ENCODE measurements at regions not wholly inside any gene's neighbourhood (a gene's known extent, or its start where the extent isn't known, plus 50 kb on each side); places are given as distances from the start of the nearest gene placed in this dataset.

DNA sequence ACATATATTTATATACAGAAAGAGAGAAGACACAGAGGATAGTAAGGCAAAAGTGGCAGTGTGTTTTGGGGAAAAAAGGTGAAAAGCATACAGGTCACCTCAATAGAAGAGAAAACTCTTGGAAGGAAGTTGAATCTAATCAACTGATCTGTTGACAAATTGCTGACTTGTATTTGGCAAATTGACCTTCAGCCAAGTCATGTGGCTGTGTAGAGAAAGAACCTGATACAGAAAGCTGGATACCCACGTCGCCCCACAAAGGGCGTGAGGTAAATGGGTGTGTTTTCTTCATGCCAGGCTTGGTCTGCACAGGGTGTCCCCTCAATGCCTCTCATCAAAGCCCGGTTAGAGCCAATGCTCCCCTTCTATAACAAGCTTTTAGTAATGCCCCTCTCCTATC is 230.0 kb upstream of the KLHL29 start:
- H3K4me3 Mint-ChIP-seq = no peak overlapping the region
- H3K27ac Mint-ChIP-seq = no peak overlapping the region
- TF ChIP-seq, protein P1, sequence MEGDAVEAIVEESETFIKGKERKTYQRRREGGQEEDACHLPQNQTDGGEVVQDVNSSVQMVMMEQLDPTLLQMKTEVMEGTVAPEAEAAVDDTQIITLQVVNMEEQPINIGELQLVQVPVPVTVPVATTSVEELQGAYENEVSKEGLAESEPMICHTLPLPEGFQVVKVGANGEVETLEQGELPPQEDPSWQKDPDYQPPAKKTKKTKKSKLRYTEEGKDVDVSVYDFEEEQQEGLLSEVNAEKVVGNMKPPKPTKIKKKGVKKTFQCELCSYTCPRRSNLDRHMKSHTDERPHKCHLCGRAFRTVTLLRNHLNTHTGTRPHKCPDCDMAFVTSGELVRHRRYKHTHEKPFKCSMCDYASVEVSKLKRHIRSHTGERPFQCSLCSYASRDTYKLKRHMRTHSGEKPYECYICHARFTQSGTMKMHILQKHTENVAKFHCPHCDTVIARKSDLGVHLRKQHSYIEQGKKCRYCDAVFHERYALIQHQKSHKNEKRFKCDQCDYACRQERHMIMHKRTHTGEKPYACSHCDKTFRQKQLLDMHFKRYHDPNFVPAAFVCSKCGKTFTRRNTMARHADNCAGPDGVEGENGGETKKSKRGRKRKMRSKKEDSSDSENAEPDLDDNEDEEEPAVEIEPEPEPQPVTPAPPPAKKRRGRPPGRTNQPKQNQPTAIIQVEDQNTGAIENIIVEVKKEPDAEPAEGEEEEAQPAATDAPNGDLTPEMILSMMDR (IDR thresholded peaks at IDR 0.05) = no peak
- no peak for DNase-seq (ENCODE audit: low spot score)
- H3K4me1 Mint-ChIP-seq = peaks cover 2% of the 10 kb centered on the region
- Histone ChIP-seq H3K9me3 (ENCODE audit: low read depth) (no peaks in the 10 kb centered on the region), H3K4me3 (no peak overlapping the region), H3K36me3 (no peaks in the 10 kb centered on the region), H3K27me3 (no peaks in the 10 kb centered on the region), H3F3A (ENCODE audit: low read depth) (no peaks in the 10 kb centered on the region), H4K20me1 (ENCODE audit: low read depth) (no peaks in the 10 kb centered on the region), H3K79me2 (ENCODE audit: low read depth) (no peaks in the 10 kb centered on the region), H2AFZ (replicated peaks) (no peak overlapping the region), H3K9ac (no peak overlapping the region), H3K4me2 (no peak overlapping the region), H3K4me1 (no peaks in the 10 kb centered on the region), H3K27ac (no peak overlapping the region)
- H3K36me3 Mint-ChIP-seq = no peaks in the 10 kb centered on the region
- H3K9me3 Mint-ChIP-seq = no peaks in the 10 kb centered on the region
- H3K27me3 Mint-ChIP-seq (ENCODE audit: insufficient read depth, low read depth) = no peaks in the 10 kb centered on the region

DNA sequence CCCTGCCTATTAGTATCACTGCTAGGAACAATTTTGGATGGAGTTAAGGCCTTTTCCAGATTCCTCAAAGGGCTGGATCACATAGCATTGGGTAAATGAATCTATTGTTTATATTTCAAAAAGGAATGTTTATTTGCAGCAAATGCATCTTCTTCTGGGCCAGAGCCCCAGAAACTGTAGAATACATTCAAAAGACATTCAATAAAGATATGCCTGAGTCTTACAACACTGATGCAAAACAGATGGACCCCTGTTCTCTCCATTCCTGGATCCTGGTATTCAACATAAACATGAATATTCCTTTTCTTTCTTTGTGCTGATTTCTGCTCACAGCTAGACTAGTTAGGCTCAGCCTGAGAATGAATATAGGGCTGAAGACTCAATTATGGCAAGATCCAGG is 227.2 kb upstream of the KLHL29 start:
- Histone ChIP-seq H3F3A (ENCODE audit: low read depth) (no peaks in the 10 kb centered on the region), H3K27ac (no peak overlapping the region), H2AFZ (replicated peaks) (no peak overlapping the region), H3K9me3 (ENCODE audit: low read depth) (no peaks in the 10 kb centered on the region), H3K9ac (no peak overlapping the region), H3K4me2 (no peak overlapping the region), H3K36me3 (no peaks in the 10 kb centered on the region), H3K79me2 (ENCODE audit: low read depth) (no peaks in the 10 kb centered on the region), H3K27me3 (no peaks in the 10 kb centered on the region), H3K4me1 (no peaks in the 10 kb centered on the region), H4K20me1 (ENCODE audit: low read depth) (no peaks in the 10 kb centered on the region), H3K4me3 (no peak overlapping the region)
- H3K4me1 Mint-ChIP-seq = peaks cover 2% of the 10 kb centered on the region
- H3K27me3 Mint-ChIP-seq (ENCODE audit: insufficient read depth, low read depth) = no peaks in the 10 kb centered on the region
- no peak overlapping the region for H3K4me3 Mint-ChIP-seq
- TF ChIP-seq EZH2 (IDR thresholded peaks at IDR 0.05) (no peak), EZH2phosphoT487 (IDR thresholded peaks at IDR 0.05) (no peak)
- TF ChIP-seq, protein P1 (IDR thresholded peaks at IDR 0.05) = no peak
- no peak for DNase-seq (ENCODE audit: low spot score)
- H3K36me3 Mint-ChIP-seq = no peaks in the 10 kb centered on the region
- no peak overlapping the region for H3K27ac Mint-ChIP-seq
- H3K9me3 Mint-ChIP-seq = no peaks in the 10 kb centered on the region

DNA sequence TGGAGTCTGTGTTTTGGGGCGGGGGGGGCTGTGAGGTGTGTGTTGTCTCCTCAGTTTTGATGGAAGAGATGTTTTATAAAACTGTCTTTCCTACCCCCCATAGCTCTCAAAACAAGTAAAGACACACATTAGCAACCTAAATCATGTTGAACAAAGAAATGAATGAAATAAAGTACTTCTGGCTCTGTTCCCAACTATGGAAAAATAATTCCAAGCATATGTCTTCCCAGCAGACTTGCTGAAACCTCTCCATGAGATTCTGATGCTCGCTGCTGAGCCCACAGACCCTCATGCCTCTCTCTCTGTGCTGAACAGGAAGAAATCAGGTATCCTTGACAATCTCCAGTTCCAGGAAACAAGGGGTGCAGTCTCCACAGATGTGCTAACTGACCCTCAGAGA is 226.7 kb upstream of the KLHL29 start:
- H3K79me2 ChIP-seq (ENCODE audit: low read depth) = no peaks in the 10 kb centered on the region
- no peaks in the 10 kb centered on the region for H3F3A ChIP-seq (ENCODE audit: low read depth)
- H2AFZ ChIP-seq (replicated peaks) = no peak overlapping the region
- H3K9me3 ChIP-seq (ENCODE audit: low read depth) = no peaks in the 10 kb centered on the region
- H3K4me2 ChIP-seq = no peak overlapping the region
- Mint-ChIP-seq H3K36me3 (no peaks in the 10 kb centered on the region), H3K27ac (no peak overlapping the region), H3K27me3 (ENCODE audit: insufficient read depth, low read depth) (no peaks in the 10 kb centered on the region), H3K9me3 (no peaks in the 10 kb centered on the region), H3K4me3 (no peak overlapping the region), H3K4me1 (peaks cover 2% of the 10 kb centered on the region)
- no peak for TF ChIP-seq EZH2phosphoT487 (IDR thresholded peaks at IDR 0.05)
- TF ChIP-seq, protein P1 (IDR thresholded peaks at IDR 0.05) = no peak
- TF ChIP-seq EZH2 (IDR thresholded peaks at IDR 0.05) = no peak
- no peaks in the 10 kb centered on the region for H3K4me1 ChIP-seq
- no peak overlapping the region for H3K4me3 ChIP-seq
- no peak overlapping the region for H3K9ac ChIP-seq
- no peaks in the 10 kb centered on the region for H3K36me3 ChIP-seq
- no peaks in the 10 kb centered on the region for H4K20me1 ChIP-seq (ENCODE audit: low read depth)
- DNase-seq (ENCODE audit: low spot score) = no peak
- H3K27ac ChIP-seq = no peak overlapping the region
- no peaks in the 10 kb centered on the region for H3K27me3 ChIP-seq
